PC-9 (cell line): ENCODE measurements at regions not wholly inside any gene's neighbourhood (a gene's known extent, or its start where the extent isn't known, plus 50 kb on each side); places are given as distances from the start of the nearest gene placed in this dataset.
"Not testable (repeated sequence)": the region's sequence is repeated elsewhere in the genome, so short reads cannot be mapped to it uniquely, and the experiment has no call there.

Experiments
- BruUV-seq: library from RNA; stranded (reverse); fragments of 400-500 nt; replicated peaks from 2 replicates; lab custom pipeline; 2021; lab: Mats Ljungman, UMichigan
- CTCF ChIA-PET: fragments of 300-600 bp; sonication (Branson Sonifier 250); formaldehyde crosslinking; loops from one replicate; lab custom pipeline; 2022; ENCODE audit warnings: antibody characterized with exemption; lab: Charles Lee
- POLR2A ChIA-PET: fragments of 300-600 bp; sonication (Branson Sonifier 250); formaldehyde crosslinking; loops from one replicate; lab custom pipeline; 2022; ENCODE audit warnings: antibody characterized with exemption; ENCODE audit not compliant: unreplicated experiment; lab: Charles Lee
- DNase-seq, 2 experiments: peaks; one replicate each; pipeline versions ENCODE4 v3.0.0 to v3.0.0-alpha.2; 2015 to 2022; ENCODE audit warnings: mixed read lengths in 1 of 2
- H2AFZ ChIP-seq: fragments of 200-600 bp; sonication (generic); 2 replicates; pipeline ENCODE4 v1.8.1; 2017; ENCODE audit warnings: antibody characterized with exemption
- H3F3A ChIP-seq: fragments of 200-600 bp; sonication (generic); 2 replicates; pipeline ENCODE4 v1.8.1; 2017; ENCODE audit warnings: antibody characterized with exemption, mild to moderate bottlenecking, low read depth; ENCODE audit not compliant: insufficient read depth
- H3K27ac ChIP-seq: fragments of 200-600 bp; sonication (generic); 2 replicates; pipeline ENCODE4 v1.6.1; 2016; ENCODE audit warnings: mixed run types
- H3K27me3 ChIP-seq: fragments of 200-600 bp; sonication (generic); 2 replicates; pipeline ENCODE4 v1.6.1; 2016; ENCODE audit warnings: low read depth, mixed run types; ENCODE audit not compliant: insufficient read depth
- H3K36me3 ChIP-seq: fragments of 200-600 bp; sonication (generic); 2 replicates; pipeline ENCODE4 v1.6.1; 2016; ENCODE audit warnings: low read depth, mixed run types
- H3K4me1 ChIP-seq: fragments of 200-600 bp; sonication (generic); replicated peaks from 2 replicates; pipeline ENCODE4 v1.6.1; 2016; ENCODE audit warnings: mixed run types; ENCODE audit not compliant: insufficient read depth
- H3K4me2 ChIP-seq: fragments of 200-600 bp; sonication (generic); 2 replicates; pipeline ENCODE4 v1.6.1; 2017; ENCODE audit warnings: mixed run types
- H3K4me3 ChIP-seq: fragments of 200-600 bp; sonication (generic); 2 replicates; pipeline ENCODE4 v1.6.1; 2016; ENCODE audit warnings: mixed run types
- H3K79me2 ChIP-seq: fragments of 200-600 bp; sonication (generic); 2 replicates; pipeline ENCODE4 v1.6.1; 2017; ENCODE audit warnings: low read depth, mixed run types
- H3K9me2 ChIP-seq: fragments of 200-600 bp; sonication (generic); 2 replicates; pipeline ENCODE4 v1.8.1; 2017; ENCODE audit warnings: mild to moderate bottlenecking; ENCODE audit not compliant: insufficient read depth
- H3K9me3 ChIP-seq: fragments of 200-600 bp; sonication (generic); 2 replicates; pipeline ENCODE4 v1.8.1; 2016; ENCODE audit warnings: low read depth; ENCODE audit not compliant: insufficient read depth
- H4K20me1 ChIP-seq: fragments of 200-600 bp; sonication (generic); 2 replicates; pipeline ENCODE4 v1.8.1; 2017; ENCODE audit not compliant: insufficient read depth
- CTCF ChIP-seq: fragments of 200-600 bp; sonication (generic); conservative IDR thresholded peaks from 2 replicates; pipeline ENCODE4 v1.6.1; 2017; ENCODE audit warnings: mixed run types, antibody characterized with exemption, mild to moderate bottlenecking, moderate library complexity
- EZH2 ChIP-seq: fragments of 200-600 bp; sonication (generic); IDR thresholded peaks from 2 replicates; pipeline ENCODE4 v1.8.0; 2017; ENCODE audit warnings: antibody characterized with exemption, low read depth
- intact Hi-C: fragments of 100-400 bp; cut with micrococcal nuclease; formaldehyde crosslinking; loops from one replicate; pipeline ENCODE4 v1.10.0; 2022; ENCODE audit not compliant: unreplicated experiment

- Histone ChIP-seq H3K36me3 (no peaks in the 10 kb centered on the region), H3K4me2 (no peak overlapping the region), H3K27me3 (peaks cover 88% of the 10 kb centered on the region), H3K4me3 (no peak overlapping the region), H3F3A (no peaks in the 10 kb centered on the region), H2AFZ (no peak overlapping the region), H3K9me3 (peaks cover 2% of the 10 kb centered on the region; the same call in 1 of the 2 replicates), H4K20me1 (no peaks in the 10 kb centered on the region), H3K4me1 (no peaks in the 10 kb centered on the region), H3K79me2 (no peaks in the 10 kb centered on the region), H3K9me2 (no peaks in the 10 kb centered on the region), H3K27ac (no peak overlapping the region)
- TF ChIP-seq CTCF (no peak), EZH2 (no peak)
- intact Hi-C loops, result no loop called here
- no peak for DNase-seq
- BruUV-seq, result no TSS peak
- ChIA-PET CTCF (no interaction called here), POLR2A (no interaction called here)
Measured at GRCh38 chr2:238774980-238775509, 72.8 kb upstream of the TWIST2 start.

- Histone ChIP-seq H2AFZ (no peak overlapping the region), H3K79me2 (no peaks in the 10 kb centered on the region), H3K9me3 (peaks cover 2% of the 10 kb centered on the region; the same call in 1 of the 2 replicates), H3K4me2 (no peak overlapping the region), H3K4me1 (no peaks in the 10 kb centered on the region), H3K9me2 (no peaks in the 10 kb centered on the region), H3F3A (no peaks in the 10 kb centered on the region), H3K27ac (no peak overlapping the region), H3K4me3 (no peak overlapping the region), H4K20me1 (no peaks in the 10 kb centered on the region), H3K27me3 (peaks cover 88% of the 10 kb centered on the region), H3K36me3 (no peaks in the 10 kb centered on the region)
- TF ChIP-seq EZH2 (no peak), CTCF (no peak)
- ChIA-PET POLR2A (no interaction called here), CTCF (no interaction called here)
- intact Hi-C loops, result no loop called here
- DNase-seq, result no peak
- no TSS peak for BruUV-seq
Measured at GRCh38 chr2:238775591-238775990, 72.3 kb upstream of the TWIST2 start.

GRCh38 chr2:238776003-238776760, 71.7 kb upstream of the TWIST2 start:
- Histone ChIP-seq H3K36me3 (no peaks in the 10 kb centered on the region), H2AFZ (no peak overlapping the region), H3K4me2 (no peak overlapping the region), H4K20me1 (no peaks in the 10 kb centered on the region), H3K79me2 (no peaks in the 10 kb centered on the region), H3F3A (no peaks in the 10 kb centered on the region), H3K4me3 (no peak overlapping the region), H3K9me3 (peaks cover 2% of the 10 kb centered on the region; the same call in 1 of the 2 replicates), H3K27me3 (peaks cover 88% of the 10 kb centered on the region), H3K9me2 (no peaks in the 10 kb centered on the region), H3K27ac (no peak overlapping the region), H3K4me1 (no peaks in the 10 kb centered on the region)
- TF ChIP-seq CTCF (no peak), EZH2 (no peak)
- BruUV-seq, result no TSS peak
- ChIA-PET CTCF (no interaction called here), POLR2A (no interaction called here)
- intact Hi-C loops, result no loop called here
- DNase-seq, result no peak

- H3K4me1 ChIP-seq, DNase-seq, H4K20me1 ChIP-seq, H3K9me3 ChIP-seq, H3K4me2 ChIP-seq, H3K9me2 ChIP-seq, BruUV-seq, H2AFZ ChIP-seq, intact Hi-C loops, CTCF ChIA-PET, H3F3A ChIP-seq, H3K36me3 ChIP-seq, POLR2A ChIA-PET, H3K4me3 ChIP-seq, H3K79me2 ChIP-seq, H3K27ac ChIP-seq: not testable (repeated sequence)
- H3K27me3 ChIP-seq, result peaks cover 88% of the 10 kb centered on the region
Measured at GRCh38 chr2:238776761-238777046, 71.2 kb upstream of the TWIST2 start.
